Lung (tissue), 11 donors: ENCODE measurements at regions not wholly inside any gene's neighbourhood (a gene's known extent, or its start where the extent isn't known, plus 50 kb on each side); places are given as distances from the start of the nearest gene placed in this dataset.

Experiments
- ATAC-seq: fragments of 200-7000 bp; cut with Tn5 transposase; one replicate; pipeline ENCODE4 v1.9.1; 2020; ENCODE audit warnings: moderate number of reproducible peaks; ENCODE audit not compliant: insufficient read depth, low FRiP score
- DNase-seq, 3 donors: peaks; one replicate each; pipeline ENCODE4 v3.0.0-alpha.2; 2013 to 2017
- H3K27ac ChIP-seq, 2 donors: one replicate each; pipeline ENCODE4 v1.5.1; 2013; ENCODE audit warnings: mild to moderate bottlenecking in 2 of 2, moderate library complexity in 2 of 2, control low read depth in 1 of 2, inconsistent platforms in 1 of 2, low read depth in 1 of 2, low read length in 1 of 2
- H3K27me3 ChIP-seq, 3 donors: one replicate each; pipeline ENCODE4 v1.5.1; 2013; ENCODE audit warnings: low read length in 2 of 3; ENCODE audit not compliant: control insufficient read depth in 3 of 3, insufficient read depth in 3 of 3
- H3K36me3 ChIP-seq, 4 donors: one replicate each; pipeline ENCODE4 v1.5.1; 2013; ENCODE audit warnings: low read length in 4 of 4, mild to moderate bottlenecking in 1 of 4, moderate library complexity in 1 of 4; ENCODE audit not compliant: control insufficient read depth in 4 of 4, insufficient read depth in 4 of 4
- H3K4me1 ChIP-seq, 5 donors: one replicate each; pipeline ENCODE4 v1.5.1; 2013; ENCODE audit warnings: low read length in 5 of 5, mild to moderate bottlenecking in 2 of 5, moderate library complexity in 1 of 5; ENCODE audit not compliant: control insufficient read depth in 5 of 5, insufficient read depth in 5 of 5
- H3K4me3 ChIP-seq: one replicate; pipeline ENCODE4 v1.5.1; 2013; ENCODE audit warnings: mild to moderate bottlenecking, control low read depth, moderate library complexity
- H3K9ac ChIP-seq, 2 donors: one replicate each; pipeline ENCODE4 v1.5.1; 2013; ENCODE audit warnings: low read length in 2 of 2, control low read depth in 1 of 2; ENCODE audit not compliant: insufficient read depth in 1 of 2
- H3K9me3 ChIP-seq, 4 donors: one replicate each; pipeline ENCODE4 v1.5.1; 2013; ENCODE audit warnings: low read length in 3 of 4, mild to moderate bottlenecking in 1 of 4, moderate library complexity in 1 of 4; ENCODE audit not compliant: control insufficient read depth in 4 of 4, insufficient read depth in 3 of 4
- CTCF ChIP-seq: IDR thresholded peaks from 2 replicates; pipeline ENCODE4 v1.5.1; 2012; ENCODE audit warnings: mild to moderate bottlenecking; ENCODE audit errors: control extremely low read depth, extremely low read depth
- WGBS, 2 donors: extraction: QIAGEN DNeasy Blood & Tissue Kit; methylation state at CpG; one replicate each; pipeline ENCODE4 v1.1.7; 2013; 5-methylcytosine and 5-hydroxymethylcytosine counted together
- donor health status: control.
- donor health status: control.
- donor health status: Bipolar disorder and iron deficiency.
- donor health status: healthy.
- donor health status: DM: yes; HTN: yes; CAD: no.

GRCh38 chr2:129006901-129007300 is 688.2 kb upstream of the HS6ST1 start:
- Histone ChIP-seq H3K27me3 (no peaks in the 10 kb centered on the region), H3K9me3 (no peaks in the 10 kb centered on the region), H3K4me3 (no peak overlapping the region), H3K36me3 (no peaks in the 10 kb centered on the region), H3K4me1 (no peaks in the 10 kb centered on the region), H3K9ac (no peak overlapping the region), H3K27ac (no peak overlapping the region)
- no peak for TF ChIP-seq CTCF
- DNase-seq (no peak), ATAC-seq (no peak)
- 88% methylated on average over 6 of the region's 6 CpGs for WGBS, 2 donors

GRCh38 chr2:129008055-129008880 is 689.6 kb upstream of the HS6ST1 start:
- DNase-seq (no peak), ATAC-seq (no peak)
- H3K9me3 ChIP-seq: no peaks in the 10 kb centered on the region
- no peak for TF ChIP-seq CTCF
- H3K9ac ChIP-seq: no peak overlapping the region
- no peak overlapping the region for H3K4me3 ChIP-seq
- WGBS, 2 donors: 86 to 92% methylated on average over 5 of the region's 5 CpGs
- no peaks in the 10 kb centered on the region for H3K27me3 ChIP-seq
- no peak overlapping the region for H3K27ac ChIP-seq
- no peaks in the 10 kb centered on the region for H3K36me3 ChIP-seq
- H3K4me1 ChIP-seq: no peaks in the 10 kb centered on the region

GRCh38 chr2:129008881-129009554 is 690.4 kb upstream of the HS6ST1 start:
- H3K27me3 ChIP-seq: no peaks in the 10 kb centered on the region
- no peaks in the 10 kb centered on the region for H3K4me1 ChIP-seq
- ATAC-seq: no peak
- no peaks in the 10 kb centered on the region for H3K9me3 ChIP-seq
- WGBS, 2 donors: 85 to 86% methylated on average over 12 of the region's 12 CpGs
- DNase-seq: no peak
- H3K27ac ChIP-seq: no peak overlapping the region
- no peak overlapping the region for H3K4me3 ChIP-seq
- no peak overlapping the region for H3K9ac ChIP-seq
- no peaks in the 10 kb centered on the region for H3K36me3 ChIP-seq
- no peak for TF ChIP-seq CTCF
